Neural cell (in vitro differentiated cells): ENCODE measurements at regions not wholly inside any gene's neighbourhood (a gene's known extent, or its start where the extent isn't known, plus 50 kb on each side); places are given as distances from the start of the nearest gene placed in this dataset.

Experiments used
- H2AFZ ChIP-seq: fragments of 200-600, 300-800 bp; sonication (generic), shearing (Covaris generic); 2 replicates; pipeline ENCODE4 v1.6.0; 2014; ENCODE audit warnings: low read depth, mild to moderate bottlenecking, antibody characterized with exemption, low read length, moderate library complexity
- H3F3A ChIP-seq: fragments of 200-600 bp; shearing (Covaris generic); 2 replicates; pipeline ENCODE4 v1.6.1; 2016; ENCODE audit warnings: mild to moderate bottlenecking, moderate library complexity, mixed read lengths, antibody characterized with exemption, low read length; ENCODE audit not compliant: insufficient read depth, poor library complexity, severe bottlenecking
- H3K27ac ChIP-seq: fragments of 200-600, 300-800 bp; sonication (generic), shearing (Covaris generic); 2 replicates; pipeline ENCODE4 v1.5.1; 2014; ENCODE audit warnings: mild to moderate bottlenecking, low read length, moderate library complexity
- H3K27me3 ChIP-seq: fragments of 300-800, 200-600 bp; sonication (generic), shearing (Covaris generic); 2 replicates; pipeline ENCODE4 v1.6.0; 2014; ENCODE audit warnings: mild to moderate bottlenecking, low read depth, low read length, moderate library complexity; ENCODE audit not compliant: insufficient read depth
- H3K36me3 ChIP-seq: fragments of 300-800, 200-600 bp; sonication (generic), shearing (Covaris generic); 2 replicates; pipeline ENCODE4 v1.5.1; 2014; ENCODE audit warnings: mild to moderate bottlenecking, antibody characterized with exemption, low read length, moderate library complexity; ENCODE audit not compliant: insufficient read depth
- H3K4me2 ChIP-seq: fragments of 300-800, 200-600 bp; sonication (generic), shearing (Covaris generic); 2 replicates; pipeline ENCODE4 v1.6.0; 2014; ENCODE audit warnings: mild to moderate bottlenecking, low read length
- H3K4me3 ChIP-seq: fragments of 300-800, 200-600 bp; sonication (generic), shearing (Covaris generic); 2 replicates; pipeline ENCODE4 v1.5.1; 2014; ENCODE audit warnings: mild to moderate bottlenecking, low read length, moderate library complexity
- H3K79me2 ChIP-seq: fragments of 200-600 bp; shearing (Covaris generic); replicated peaks from 2 replicates; pipeline ENCODE4 v1.6.0; 2014; ENCODE audit warnings: mild to moderate bottlenecking, low read length, moderate library complexity; ENCODE audit not compliant: insufficient read depth
- H3K9ac ChIP-seq: fragments of 300-800, 200-600 bp; sonication (generic), shearing (Covaris generic); 2 replicates; pipeline ENCODE4 v1.6.1; 2016; ENCODE audit warnings: mild to moderate bottlenecking, low read length, mixed read lengths
- H3K9me2 ChIP-seq: fragments of 200-600 bp; shearing (Covaris generic); 2 replicates; pipeline ENCODE4 v1.6.1; 2016; ENCODE audit warnings: mild to moderate bottlenecking, low read length, mixed read lengths; ENCODE audit not compliant: insufficient read depth
- H3K9me3 ChIP-seq: fragments of 200-600, 300-800 bp; sonication (generic), shearing (Covaris generic); 2 replicates; pipeline ENCODE4 v1.6.1; 2016; ENCODE audit warnings: mild to moderate bottlenecking, mixed run types, low read length, moderate library complexity, mixed read lengths
- H4K20me1 ChIP-seq: fragments of 200-600 bp; shearing (Covaris generic); 2 replicates; pipeline ENCODE4 v1.6.1; 2016; ENCODE audit warnings: mild to moderate bottlenecking, mixed run types; ENCODE audit not compliant: insufficient read depth
- CTCF ChIP-seq: fragments of 450-650 bp; IDR thresholded peaks from 2 replicates; pipeline ENCODE4 v1.5.1; 2014; ENCODE audit warnings: antibody characterized with exemption, mild to moderate bottlenecking, moderate library complexity; ENCODE audit not compliant: poor library complexity, severe bottlenecking
- EP300 ChIP-seq: fragments of 450-650 bp; conservative IDR thresholded peaks from 2 replicates; pipeline ENCODE4 v1.6.1; 2014; ENCODE audit warnings: antibody characterized with exemption, mild to moderate bottlenecking, moderate library complexity; ENCODE audit not compliant: poor library complexity, severe bottlenecking
- EZH2 ChIP-seq: fragments of 200-600, 300-800 bp; shearing (Covaris generic), sonication (generic); IDR thresholded peaks from 2 replicates; pipeline ENCODE4 v1.6.1; 2014; ENCODE audit warnings: antibody characterized with exemption, low read length, borderline replicate concordance, mild to moderate bottlenecking; ENCODE audit not compliant: insufficient read depth, poor library complexity, severe bottlenecking
- MXI1 ChIP-seq: fragments of 450-650 bp; conservative IDR thresholded peaks from 2 replicates; pipeline ENCODE4 v1.6.1; 2014; ENCODE audit warnings: antibody characterized with exemption, mild to moderate bottlenecking; ENCODE audit not compliant: poor library complexity, severe bottlenecking
- POLR2AphosphoS5 ChIP-seq: IDR thresholded peaks from 2 replicates; pipeline ENCODE4 v1.6.1; 2012
- RAD21 ChIP-seq: fragments of 450-650 bp; conservative IDR thresholded peaks from 2 replicates; pipeline ENCODE4 v1.6.1; 2014; ENCODE audit warnings: antibody characterized with exemption, mild to moderate bottlenecking, moderate library complexity
- REST ChIP-seq: IDR thresholded peaks from 2 replicates; pipeline ENCODE4 v1.6.1; 2012; ENCODE audit warnings: borderline replicate concordance
- SMC3 ChIP-seq: fragments of 450-650 bp; conservative IDR thresholded peaks from 2 replicates; pipeline ENCODE4 v1.6.1; 2014; ENCODE audit warnings: antibody characterized with exemption, mild to moderate bottlenecking, moderate library complexity; ENCODE audit not compliant: poor library complexity
- TAF1 ChIP-seq: IDR thresholded peaks from 2 replicates; pipeline ENCODE4 v1.6.1; 2012; ENCODE audit warnings: low read depth

- Histone ChIP-seq H3K27me3 (no peaks in the 10 kb centered on the region), H3K36me3 (no peaks in the 10 kb centered on the region), H2AFZ (no peak overlapping the region), H3K9ac (no peak overlapping the region), H3K79me2 (no peaks in the 10 kb centered on the region), H3F3A (no peaks in the 10 kb centered on the region), H4K20me1 (no peaks in the 10 kb centered on the region), H3K9me2 (no peaks in the 10 kb centered on the region), H3K27ac (no peak overlapping the region), H3K4me3 (no peak overlapping the region), H3K4me2 (no peak overlapping the region), H3K9me3 (no peaks in the 10 kb centered on the region)
- TF ChIP-seq SMC3, result no peak
- TF ChIP-seq RAD21, result no peak
- TF ChIP-seq MXI1, result no peak
- no peak for TF ChIP-seq TAF1
- TF ChIP-seq POLR2AphosphoS5, result no peak
These were observed 169.1 kb upstream of the THUMPD2 start for GRCh38 chr2:39948016-39948719.

- H3F3A ChIP-seq, result no peaks in the 10 kb centered on the region
- H3K79me2 ChIP-seq, result no peaks in the 10 kb centered on the region
- no peak overlapping the region for H3K4me3 ChIP-seq
- no peaks in the 10 kb centered on the region for H3K36me3 ChIP-seq
- H2AFZ ChIP-seq, result no peak overlapping the region
- no peak overlapping the region for H3K4me2 ChIP-seq
- no peaks in the 10 kb centered on the region for H3K9me3 ChIP-seq
- H3K9ac ChIP-seq, result no peak overlapping the region
- H3K27ac ChIP-seq, result no peak overlapping the region
- H3K27me3 ChIP-seq, result no peaks in the 10 kb centered on the region
- no peaks in the 10 kb centered on the region for H3K9me2 ChIP-seq
- TF ChIP-seq EZH2, result no peak
- no peak for TF ChIP-seq CTCF
- no peak for TF ChIP-seq POLR2AphosphoS5
- no peak for TF ChIP-seq TAF1
- TF ChIP-seq RAD21, result no peak
- no peak for TF ChIP-seq EP300
- H4K20me1 ChIP-seq, result no peaks in the 10 kb centered on the region
These were observed 168.4 kb upstream of the THUMPD2 start for GRCh38 chr2:39947294-39948015.

GRCh38 chr2:39942950-39943349 is 163.9 kb upstream of the THUMPD2 start:
- Histone ChIP-seq H3K36me3 (no peaks in the 10 kb centered on the region), H3F3A (no peaks in the 10 kb centered on the region), H3K27me3 (no peaks in the 10 kb centered on the region), H3K4me3 (no peak overlapping the region), H3K9ac (no peak overlapping the region), H3K9me3 (no peaks in the 10 kb centered on the region), H3K27ac (no peak overlapping the region), H4K20me1 (no peaks in the 10 kb centered on the region), H3K4me2 (no peak overlapping the region), H3K79me2 (no peaks in the 10 kb centered on the region), H3K9me2 (no peaks in the 10 kb centered on the region), H2AFZ (no peak overlapping the region)
- TF ChIP-seq EZH2 (no peak), TAF1 (no peak), EP300 (peak; percentile 94), RAD21 (no peak), REST (peak; percentile 40), POLR2AphosphoS5 (peak; percentile 70), SMC3 (no peak), CTCF (no peak), MXI1 (no peak)
